HFF-Myc (cell line): ENCODE measurements at regions not wholly inside any gene's neighbourhood (a gene's known extent, or its start where the extent isn't known, plus 50 kb on each side); places are given as distances from the start of the nearest gene placed in this dataset.
"Not testable (repeated sequence)": the region's sequence is repeated elsewhere in the genome, so short reads cannot be mapped to it uniquely, and the experiment has no call there.

Source experiments
- DNase-seq: peaks from one replicate; pipeline ENCODE4 v3.0.0-alpha.2; 2011; ENCODE audit warnings: low read depth; ENCODE audit errors: extremely low read depth
- H3K4me3 ChIP-seq: replicated peaks from 2 replicates; pipeline ENCODE4 v1.5.1; 2011; ENCODE audit warnings: low read depth, mild to moderate bottlenecking, control low read depth, low read length
- CTCF ChIP-seq: IDR thresholded peaks from 2 replicates; pipeline ENCODE4 v1.5.1; 2012; ENCODE audit warnings: mild to moderate bottlenecking, low read depth, low read length, control low read depth; ENCODE audit errors: missing control alignments

DNA sequence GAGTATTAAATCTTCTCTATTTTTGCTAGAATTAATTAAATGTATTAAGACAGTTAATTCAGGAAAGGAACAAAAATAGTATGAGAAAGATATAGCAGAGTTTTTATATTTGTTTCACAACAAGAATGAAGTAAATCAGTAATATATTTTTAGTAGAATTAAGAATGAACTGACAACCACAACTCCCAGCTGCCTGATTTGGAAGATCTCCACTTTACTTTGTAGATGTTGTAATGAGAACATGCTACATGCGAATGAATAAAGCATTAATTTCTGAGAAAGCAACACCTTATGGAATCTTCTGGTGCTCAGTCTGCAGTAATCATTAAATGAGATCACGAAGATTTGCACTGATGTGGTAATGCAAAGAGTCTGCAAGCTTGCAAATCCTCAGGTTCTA, 695.6 kb upstream of the PCDH7 start:
- no peak overlapping the region for H3K4me3 ChIP-seq
- no peak for TF ChIP-seq CTCF
- no peak for DNase-seq

DNA sequence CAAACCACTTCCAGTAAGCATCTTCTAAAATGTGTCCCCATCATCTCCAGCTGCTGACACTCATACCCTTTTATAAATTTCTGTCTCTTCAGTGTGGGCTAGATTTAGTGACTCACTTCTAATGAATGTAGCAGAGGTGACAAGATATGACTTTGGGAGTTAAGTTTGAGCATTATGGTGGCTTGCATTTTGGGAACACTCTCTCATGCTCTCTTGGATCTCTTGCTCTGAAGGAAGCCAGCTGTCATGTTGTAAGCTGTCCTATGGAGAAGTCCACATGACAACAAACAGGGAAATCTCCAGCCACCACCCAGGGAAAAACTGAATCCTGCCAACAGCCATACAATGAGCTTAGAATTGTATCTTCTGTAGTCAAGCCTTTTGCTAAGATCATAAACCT, 691.3 kb upstream of the PCDH7 start:
- no peak for DNase-seq
- H3K4me3 ChIP-seq, result no peak overlapping the region
- TF ChIP-seq CTCF, result no peak

GRCh38 chr4:30056016-30056766, 664.0 kb upstream of the PCDH7 start:
- DNase-seq, result no peak
- no peak overlapping the region for H3K4me3 ChIP-seq
- TF ChIP-seq CTCF, result no peak

- no peak for TF ChIP-seq CTCF
- no peak for DNase-seq
- H3K4me3 ChIP-seq, result no peak overlapping the region
Observed at GRCh38 chr4:30068234-30068633, 651.9 kb upstream of the PCDH7 start.

- no peak overlapping the region for H3K4me3 ChIP-seq
Observed at GRCh38 chr4:30073011-30073710, 647.0 kb upstream of the PCDH7 start.

DNA sequence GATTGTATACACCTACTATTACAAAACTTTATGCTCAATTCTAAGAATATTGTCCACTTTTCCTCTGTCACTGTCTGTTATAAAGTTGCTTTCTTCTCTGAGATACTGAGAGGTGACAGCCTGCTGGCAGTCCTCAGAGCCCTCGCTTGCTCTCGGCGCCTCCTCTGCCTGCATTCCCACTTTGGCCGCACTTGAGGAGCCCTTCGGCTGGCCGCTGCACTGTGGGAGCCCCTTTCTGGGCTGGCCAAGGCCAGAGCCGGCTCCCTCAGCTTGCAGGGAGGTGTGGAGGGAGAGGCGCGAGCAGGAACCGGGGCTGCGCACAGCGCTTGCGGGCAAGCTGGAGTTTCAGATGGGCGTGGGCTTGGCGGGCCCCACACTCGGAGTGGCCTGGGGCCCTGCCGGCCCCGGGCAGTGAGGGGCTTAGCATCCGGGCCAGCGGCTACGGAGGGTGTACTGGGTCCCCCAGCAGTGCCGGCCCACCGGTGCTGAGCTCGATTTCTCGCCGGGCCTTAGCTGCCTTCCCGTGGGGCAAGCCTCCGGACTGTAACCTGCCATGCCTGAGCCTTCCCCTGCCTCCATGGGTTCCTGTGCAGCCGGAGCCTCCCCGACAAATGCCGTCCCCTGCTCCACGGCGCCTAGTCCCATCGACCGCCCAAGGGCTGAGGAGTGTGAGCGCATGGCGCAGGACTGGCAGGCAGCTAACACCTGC, 627.6 kb upstream of the PCDH7 start:
- not testable (repeated sequence) for H3K4me3 ChIP-seq, DNase-seq

More at GRCh38 chr4:30073011-30073710, 647.0 kb upstream of the PCDH7 start:
- DNase-seq, result no peak
- TF ChIP-seq CTCF, result no peak

- no peak overlapping the region for H3K4me3 ChIP-seq
- no peak for TF ChIP-seq CTCF
- DNase-seq, result no peak
Observed at GRCh38 chr4:30094887-30095286, 625.3 kb upstream of the PCDH7 start.
